KMS-11 (cell line): ENCODE measurements at regions not wholly inside any gene's neighbourhood (a gene's known extent, or its start where the extent isn't known, plus 50 kb on each side); places are given as distances from the start of the nearest gene placed in this dataset.

Source experiments
- H2AFZ ChIP-seq: fragments of 200-600 bp; sonication (generic); 2 replicates; pipeline ENCODE4 v1.6.1; 2016; ENCODE audit warnings: antibody characterized with exemption, mixed run types, low read depth
- H3K27ac ChIP-seq: fragments of 200-600 bp; sonication (generic); 2 replicates; pipeline ENCODE4 v1.6.1; 2016; ENCODE audit warnings: mild to moderate bottlenecking, mixed run types
- H3K27me3 ChIP-seq: fragments of 200-600 bp; sonication (generic); 2 replicates; pipeline ENCODE4 v1.6.1; 2017; ENCODE audit warnings: mild to moderate bottlenecking, low read depth, mixed run types, moderate library complexity; ENCODE audit not compliant: insufficient read depth
- H3K36me3 ChIP-seq: fragments of 200-600 bp; sonication (generic); 2 replicates; pipeline ENCODE4 v1.6.1; 2017; ENCODE audit warnings: mild to moderate bottlenecking, mixed run types; ENCODE audit not compliant: insufficient read depth
- H3K4me1 ChIP-seq: fragments of 200-600 bp; sonication (generic); 2 replicates; pipeline ENCODE4 v1.6.1; 2016; ENCODE audit warnings: mild to moderate bottlenecking, low read depth, mixed run types; ENCODE audit not compliant: poor library complexity, severe bottlenecking
- H3K4me2 ChIP-seq: fragments of 200-600 bp; sonication (generic); 2 replicates; pipeline ENCODE4 v1.7.0; 2016; ENCODE audit warnings: mild to moderate bottlenecking, mixed run types
- H3K4me3 ChIP-seq: fragments of 200-600 bp; sonication (generic); IDR thresholded peaks from 2 replicates; pipeline ENCODE4 v1.6.1; 2017; ENCODE audit warnings: low read depth, low read length, mixed read lengths; ENCODE audit not compliant: insufficient read depth
- H3K79me2 ChIP-seq: fragments of 200-600 bp; sonication (generic); 2 replicates; pipeline ENCODE4 v1.6.1; 2016; ENCODE audit warnings: low read depth, mixed run types; ENCODE audit not compliant: insufficient read depth
- H3K9ac ChIP-seq: fragments of 200-600 bp; sonication (generic); 2 replicates; pipeline ENCODE4 v1.6.1; 2016; ENCODE audit warnings: mild to moderate bottlenecking, mixed run types
- H4K20me1 ChIP-seq: fragments of 200-600 bp; sonication (generic); 2 replicates; pipeline ENCODE4 v1.6.1; 2016; ENCODE audit warnings: mild to moderate bottlenecking, mixed run types; ENCODE audit not compliant: insufficient read depth
- TF ChIP-seq, protein P1 (sequence below): fragments of 200-600 bp; sonication (generic); conservative IDR thresholded peaks from 2 replicates; pipeline ENCODE4 v1.6.1; 2017; ENCODE audit warnings: low read depth, mild to moderate bottlenecking, antibody characterized with exemption, low read length, moderate library complexity, mixed read lengths

DNA sequence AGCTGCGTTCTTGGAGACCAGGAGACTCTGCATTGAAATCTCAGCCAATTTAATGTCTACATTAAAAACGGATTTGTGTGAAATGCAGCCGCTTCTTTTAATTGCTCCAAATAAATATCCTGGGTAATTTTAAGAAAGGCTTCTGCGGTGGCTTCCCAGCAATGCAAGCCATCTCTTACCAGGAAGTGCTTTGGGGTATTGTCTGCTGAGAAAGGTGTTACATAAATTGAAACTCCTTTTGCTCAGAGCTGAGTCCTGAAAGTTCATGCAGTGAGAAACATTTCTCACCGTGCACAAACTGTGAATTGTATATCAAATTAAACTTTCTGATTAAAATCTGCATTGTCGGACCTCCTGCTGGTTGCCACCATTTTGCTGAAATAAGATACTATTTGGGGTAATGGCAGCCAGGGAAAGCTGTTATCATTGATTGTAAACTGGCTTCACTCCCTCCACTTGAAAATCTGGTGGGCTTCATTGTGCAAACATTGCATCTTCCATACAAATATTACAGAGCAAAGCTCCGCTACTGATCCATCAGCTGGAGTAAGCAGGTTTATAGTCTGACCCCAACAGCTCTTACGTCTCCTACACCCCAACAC, 59.5 kb downstream of the ZIC5 start:
- Histone ChIP-seq H3K27me3 (no peaks in the 10 kb centered on the region), H3K36me3 (no peaks in the 10 kb centered on the region), H3K79me2 (no peaks in the 10 kb centered on the region), H4K20me1 (no peaks in the 10 kb centered on the region), H3K4me3 (no peak overlapping the region), H2AFZ (no peak overlapping the region), H3K27ac (no peak overlapping the region), H3K4me2 (no peak overlapping the region), H3K4me1 (no peaks in the 10 kb centered on the region), H3K9ac (no peak overlapping the region)
- TF ChIP-seq, protein P1, sequence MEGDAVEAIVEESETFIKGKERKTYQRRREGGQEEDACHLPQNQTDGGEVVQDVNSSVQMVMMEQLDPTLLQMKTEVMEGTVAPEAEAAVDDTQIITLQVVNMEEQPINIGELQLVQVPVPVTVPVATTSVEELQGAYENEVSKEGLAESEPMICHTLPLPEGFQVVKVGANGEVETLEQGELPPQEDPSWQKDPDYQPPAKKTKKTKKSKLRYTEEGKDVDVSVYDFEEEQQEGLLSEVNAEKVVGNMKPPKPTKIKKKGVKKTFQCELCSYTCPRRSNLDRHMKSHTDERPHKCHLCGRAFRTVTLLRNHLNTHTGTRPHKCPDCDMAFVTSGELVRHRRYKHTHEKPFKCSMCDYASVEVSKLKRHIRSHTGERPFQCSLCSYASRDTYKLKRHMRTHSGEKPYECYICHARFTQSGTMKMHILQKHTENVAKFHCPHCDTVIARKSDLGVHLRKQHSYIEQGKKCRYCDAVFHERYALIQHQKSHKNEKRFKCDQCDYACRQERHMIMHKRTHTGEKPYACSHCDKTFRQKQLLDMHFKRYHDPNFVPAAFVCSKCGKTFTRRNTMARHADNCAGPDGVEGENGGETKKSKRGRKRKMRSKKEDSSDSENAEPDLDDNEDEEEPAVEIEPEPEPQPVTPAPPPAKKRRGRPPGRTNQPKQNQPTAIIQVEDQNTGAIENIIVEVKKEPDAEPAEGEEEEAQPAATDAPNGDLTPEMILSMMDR = no peak

DNA sequence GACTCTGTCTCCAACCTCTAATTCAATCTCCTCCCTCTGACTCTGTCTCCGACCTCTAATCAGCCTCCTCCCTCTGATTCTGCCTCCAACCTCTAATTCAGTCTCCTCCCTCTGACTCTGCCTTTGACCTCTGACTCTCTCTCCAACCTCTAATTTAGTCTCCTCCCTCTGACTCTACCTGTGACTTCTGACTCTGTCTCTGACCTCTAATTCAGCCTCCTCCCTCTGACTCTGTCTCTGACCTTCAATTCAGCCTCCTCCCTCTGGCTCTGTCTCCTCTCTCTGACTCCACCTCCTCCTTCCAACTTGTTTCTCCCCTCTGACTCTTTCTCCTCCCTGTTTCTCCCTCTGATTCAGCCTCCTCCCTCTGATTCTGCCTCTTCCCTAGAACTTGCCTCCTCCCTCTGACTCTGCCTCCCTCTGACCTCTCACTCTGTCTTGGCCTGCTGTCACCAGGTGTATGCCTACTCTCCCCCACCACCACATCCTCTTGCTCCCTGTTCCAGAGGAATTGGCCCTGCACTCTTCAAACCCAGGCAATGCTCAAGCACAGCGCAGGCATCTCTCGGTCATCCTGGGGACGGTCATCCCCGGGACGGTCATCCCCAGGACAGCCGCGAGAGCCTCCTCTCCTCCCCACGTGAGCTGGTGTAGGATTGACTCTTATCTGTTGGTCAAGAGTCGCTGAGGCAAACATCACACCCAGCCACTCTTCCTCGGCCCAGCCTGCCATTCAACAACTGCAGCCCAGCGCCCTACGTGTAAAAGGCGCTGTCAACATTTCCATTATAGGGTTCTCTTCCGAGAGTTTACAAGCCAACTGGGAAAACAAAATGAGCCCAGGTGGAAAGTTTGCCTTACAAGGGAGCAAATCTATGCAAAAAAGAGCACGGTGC, 60.2 kb downstream of the ZIC5 start:
- Histone ChIP-seq H3K27me3 (no peaks in the 10 kb centered on the region), H3K4me2 (no peak overlapping the region), H3K27ac (no peak overlapping the region), H2AFZ (no peak overlapping the region), H4K20me1 (no peaks in the 10 kb centered on the region), H3K79me2 (no peaks in the 10 kb centered on the region), H3K4me3 (no peak overlapping the region), H3K4me1 (no peaks in the 10 kb centered on the region), H3K36me3 (no peaks in the 10 kb centered on the region), H3K9ac (no peak overlapping the region)
- TF ChIP-seq, protein P1 = no peak

DNA sequence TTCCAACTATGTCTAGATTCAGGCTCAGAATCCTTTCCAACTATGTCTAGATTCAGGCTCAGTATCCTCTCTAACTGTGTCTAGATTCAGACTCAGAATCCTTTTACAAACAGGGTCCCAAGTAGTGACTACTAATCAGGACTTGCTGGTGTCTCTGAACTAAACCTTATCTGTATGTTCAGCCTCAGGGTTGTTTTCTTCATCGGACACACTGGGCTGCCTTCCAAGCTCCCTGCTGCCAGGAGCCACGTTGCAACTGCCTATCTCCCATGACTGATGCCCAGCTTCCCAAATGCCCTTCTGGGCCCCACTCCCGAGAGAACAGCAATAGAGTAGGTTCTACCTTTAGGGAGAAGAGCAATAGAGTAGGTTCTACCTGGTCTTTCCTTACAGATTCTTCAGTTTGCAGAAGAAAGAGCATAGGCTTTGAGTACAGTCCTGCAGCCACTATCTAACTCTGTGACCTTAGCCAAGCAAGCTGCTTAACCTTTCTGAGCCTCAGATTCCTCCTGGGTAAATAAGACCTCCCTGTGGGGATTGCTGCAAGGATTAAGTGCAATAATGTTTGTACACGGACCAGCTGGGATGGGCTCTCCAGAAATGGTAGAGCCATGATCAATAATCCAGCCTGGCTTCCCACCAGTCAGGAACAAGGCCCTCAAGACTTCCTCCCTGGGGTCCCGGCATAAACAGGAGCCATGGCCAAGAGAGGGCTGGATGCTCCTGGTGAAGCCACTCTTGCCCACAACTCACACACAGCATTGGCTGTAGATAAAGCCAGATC, 61.5 kb downstream of the ZIC5 start:
- no peaks in the 10 kb centered on the region for H4K20me1 ChIP-seq
- no peaks in the 10 kb centered on the region for H3K4me1 ChIP-seq
- no peaks in the 10 kb centered on the region for H3K79me2 ChIP-seq
- TF ChIP-seq, protein P1 = no peak
- H3K27me3 ChIP-seq = no peaks in the 10 kb centered on the region
- no peak overlapping the region for H3K9ac ChIP-seq
- H3K4me3 ChIP-seq = no peak overlapping the region
- H3K36me3 ChIP-seq = no peaks in the 10 kb centered on the region
- no peak overlapping the region for H3K27ac ChIP-seq
- H2AFZ ChIP-seq = no peak overlapping the region
- no peak overlapping the region for H3K4me2 ChIP-seq

DNA sequence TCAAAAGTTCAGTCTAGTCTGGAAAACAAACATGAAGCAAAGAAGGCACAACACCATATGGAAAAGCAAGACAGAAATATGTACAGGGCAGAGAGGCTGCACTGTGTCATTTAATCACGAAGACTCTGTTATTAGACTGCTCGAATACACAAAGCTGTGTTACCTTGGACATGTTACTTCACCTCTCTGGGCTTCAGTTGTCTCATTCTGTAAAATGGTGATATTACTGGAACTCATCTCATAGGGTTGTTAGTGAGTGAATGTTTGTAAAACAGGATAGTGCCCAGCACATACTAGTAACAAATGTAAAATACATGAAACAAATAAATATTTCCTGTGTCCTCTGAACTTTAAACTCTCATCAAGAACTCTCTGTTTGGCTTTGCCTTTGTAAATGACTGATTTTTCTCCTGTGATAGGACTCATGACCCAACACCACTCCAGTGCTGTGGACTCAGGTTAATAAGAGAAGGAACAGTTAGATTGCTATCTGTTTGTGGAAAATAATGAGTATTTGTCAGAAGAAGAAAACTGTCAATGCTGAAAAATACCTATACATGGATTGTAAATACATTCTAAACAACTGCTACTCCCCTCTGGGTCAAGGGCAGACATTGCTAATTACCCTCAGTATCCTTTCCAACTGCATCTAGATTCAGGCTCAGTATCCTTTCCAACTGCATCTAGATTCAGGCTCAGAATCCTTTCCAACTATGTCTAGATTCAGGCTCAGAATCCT, 62.3 kb downstream of the ZIC5 start:
- Histone ChIP-seq H3K79me2 (no peaks in the 10 kb centered on the region), H3K9ac (no peak overlapping the region), H4K20me1 (no peaks in the 10 kb centered on the region), H3K27ac (no peak overlapping the region), H3K27me3 (no peaks in the 10 kb centered on the region), H3K4me1 (no peaks in the 10 kb centered on the region), H3K36me3 (no peaks in the 10 kb centered on the region), H2AFZ (no peak overlapping the region), H3K4me3 (no peak overlapping the region), H3K4me2 (no peak overlapping the region)
- TF ChIP-seq, protein P1 = no peak
